DND-41 (cell line): ENCODE measurements at regions not wholly inside any gene's neighbourhood (a gene's known extent, or its start where the extent isn't known, plus 50 kb on each side); places are given as distances from the start of the nearest gene placed in this dataset.

Experiments used
- ATAC-seq: fragments of 200-7000 bp; cut with Tn5 transposase; 3 replicates; pipeline ENCODE4 v1.9.1; 2021; ENCODE audit warnings: low read depth; ENCODE audit not compliant: insufficient read depth
- DNase-seq: peaks from one replicate; pipeline ENCODE4 v3.0.0-alpha.2; 2020
- H2AFZ ChIP-seq: 2 replicates; pipeline ENCODE4 v1.6.0; 2012; ENCODE audit warnings: low read depth, low read length
- H3K27ac ChIP-seq: 2 replicates; pipeline ENCODE4 v1.5.1; 2012; ENCODE audit warnings: low read length, inconsistent platforms
- H3K27me3 ChIP-seq: fragments of 200-600 bp; sonication (generic); 2 replicates; pipeline ENCODE4 v1.6.0; 2012; ENCODE audit warnings: low read length, mild to moderate bottlenecking, inconsistent platforms; ENCODE audit not compliant: insufficient read depth, poor library complexity
- H3K36me3 ChIP-seq: 2 replicates; pipeline ENCODE4 v1.5.1; 2012; ENCODE audit warnings: low read length, inconsistent platforms; ENCODE audit not compliant: insufficient read depth
- H3K4me1 ChIP-seq: 2 replicates; pipeline ENCODE4 v1.5.1; 2012; ENCODE audit warnings: mild to moderate bottlenecking, low read length; ENCODE audit not compliant: insufficient read depth
- H3K4me2 ChIP-seq: 2 replicates; pipeline ENCODE4 v1.6.0; 2012; ENCODE audit warnings: mild to moderate bottlenecking, moderate library complexity, low read length, inconsistent platforms; ENCODE audit not compliant: insufficient read depth
- H3K4me3 ChIP-seq, 2 experiments: fragments of 200-600 bp in 1 of 2; shearing (Covaris generic) in 1 of 2; 2 replicates each; pipeline ENCODE4 v1.5.1; 2012 to 2016; ENCODE audit warnings: inconsistent platforms in 2 of 2, low read length in 2 of 2, mild to moderate bottlenecking in 2 of 2, low read depth in 1 of 2, moderate library complexity in 1 of 2
- H3K79me2 ChIP-seq: 2 replicates; pipeline ENCODE4 v1.6.0; 2012; ENCODE audit warnings: low read length, inconsistent platforms; ENCODE audit not compliant: insufficient read depth
- H3K9ac ChIP-seq: 2 replicates; pipeline ENCODE4 v1.6.0; 2012; ENCODE audit warnings: low read depth, mild to moderate bottlenecking, inconsistent platforms, low read length, moderate library complexity
- H3K9me3 ChIP-seq: 2 replicates; pipeline ENCODE4 v1.5.1; 2012; ENCODE audit warnings: low read length, moderate library complexity, mild to moderate bottlenecking, inconsistent platforms; ENCODE audit not compliant: insufficient read depth, severe bottlenecking
- H4K20me1 ChIP-seq: 2 replicates; pipeline ENCODE4 v1.6.0; 2012; ENCODE audit warnings: low read length; ENCODE audit not compliant: insufficient read depth
- CTCF ChIP-seq: IDR thresholded peaks from 2 replicates; pipeline ENCODE4 v1.5.1; 2012; ENCODE audit warnings: borderline replicate concordance, low read length, moderate library complexity, mild to moderate bottlenecking; ENCODE audit not compliant: poor library complexity, severe bottlenecking; ENCODE audit errors: extremely low read depth
- EZH2 ChIP-seq: IDR thresholded peaks from 3 replicates; pipeline ENCODE4 v1.6.1; 2012; ENCODE audit warnings: borderline replicate concordance, low read depth, mild to moderate bottlenecking, moderate library complexity, low read length, inconsistent platforms; ENCODE audit not compliant: severe bottlenecking

- Histone ChIP-seq H3K4me2 (no peak overlapping the region), H3K36me3 (no peaks in the 10 kb centered on the region), H2AFZ (no peak overlapping the region), H3K9ac (no peak overlapping the region), H3K4me1 (no peaks in the 10 kb centered on the region), H3K4me3 (no peak overlapping the region), H4K20me1 (no peaks in the 10 kb centered on the region), H3K9me3 (no peaks in the 10 kb centered on the region), H3K27ac (no peak overlapping the region), H3K79me2 (no peaks in the 10 kb centered on the region), H3K27me3 (peaks cover 8% of the 10 kb centered on the region)
- DNase-seq (no peak), ATAC-seq (no peak)
- TF ChIP-seq CTCF (peak; percentile 2), EZH2 (no peak)
Measured at GRCh38 chr13:111620586-111620985, 300.1 kb downstream of the TEX29 start.

GRCh38 chr13:111621164-111621563 is 300.7 kb downstream of the TEX29 start:
- no peak for ATAC-seq
- H3K4me3 ChIP-seq: no peak overlapping the region
- no peaks in the 10 kb centered on the region for H3K36me3 ChIP-seq

GRCh38 chr13:111622051-111622531 is 301.6 kb downstream of the TEX29 start:
- ATAC-seq (peak; percentile 17; the same call in 1 of the 3 replicates), DNase-seq (no peak)
- no peaks in the 10 kb centered on the region for H3K4me1 ChIP-seq
- H3K79me2 ChIP-seq: no peaks in the 10 kb centered on the region
- H3K36me3 ChIP-seq: no peaks in the 10 kb centered on the region
- H4K20me1 ChIP-seq: no peaks in the 10 kb centered on the region
- no peak overlapping the region for H3K27ac ChIP-seq
- TF ChIP-seq EZH2 (no peak), CTCF (no peak)
- peaks cover 8% of the 10 kb centered on the region for H3K27me3 ChIP-seq
- H2AFZ ChIP-seq: no peak overlapping the region
- no peaks in the 10 kb centered on the region for H3K9me3 ChIP-seq
- H3K9ac ChIP-seq: no peak overlapping the region
- H3K4me2 ChIP-seq: no peak overlapping the region
- H3K4me3 ChIP-seq: no peak overlapping the region

More at GRCh38 chr13:111621164-111621563, 300.7 kb downstream of the TEX29 start:
- H3K9ac ChIP-seq: no peak overlapping the region
- TF ChIP-seq CTCF (no peak), EZH2 (no peak)
- no peaks in the 10 kb centered on the region for H4K20me1 ChIP-seq
- H3K4me2 ChIP-seq: no peak overlapping the region
- H3K9me3 ChIP-seq: no peaks in the 10 kb centered on the region
- no peaks in the 10 kb centered on the region for H3K4me1 ChIP-seq
- no peaks in the 10 kb centered on the region for H3K79me2 ChIP-seq
- no peak overlapping the region for H3K27ac ChIP-seq
- H2AFZ ChIP-seq: no peak overlapping the region
- DNase-seq: no peak
- H3K27me3 ChIP-seq: peaks cover 8% of the 10 kb centered on the region

- H3K4me3 ChIP-seq: no peak overlapping the region
- H2AFZ ChIP-seq: no peak overlapping the region
- TF ChIP-seq EZH2: no peak
- TF ChIP-seq CTCF: no peak
- no peaks in the 10 kb centered on the region for H3K79me2 ChIP-seq
- no peak overlapping the region for H3K27ac ChIP-seq
- H3K9me3 ChIP-seq: no peaks in the 10 kb centered on the region
- H3K9ac ChIP-seq: no peak overlapping the region
- DNase-seq (no peak), ATAC-seq (no peak; the same call in 2 of the 3 replicates)
- H3K4me1 ChIP-seq: no peaks in the 10 kb centered on the region
- H3K4me2 ChIP-seq: no peak overlapping the region
- peaks cover 13% of the 10 kb centered on the region for H3K27me3 ChIP-seq
- no peaks in the 10 kb centered on the region for H3K36me3 ChIP-seq
- H4K20me1 ChIP-seq: no peaks in the 10 kb centered on the region
Measured at GRCh38 chr13:111623208-111623607, 302.8 kb downstream of the TEX29 start.
